ENCODE measurements at regions not wholly inside any gene's neighbourhood (a gene's known extent, or its start where the extent isn't known, plus 50 kb on each side); places are given as distances from the start of the nearest gene placed in this dataset.

GRCh38 chr6:104305206-104305605 lies 554.5 kb downstream of the HACE1 start:
- no peak for DNase-seq

GRCh38 chr6:104301951-104302350 lies 557.8 kb downstream of the HACE1 start:
- no peak for DNase-seq

DNA sequence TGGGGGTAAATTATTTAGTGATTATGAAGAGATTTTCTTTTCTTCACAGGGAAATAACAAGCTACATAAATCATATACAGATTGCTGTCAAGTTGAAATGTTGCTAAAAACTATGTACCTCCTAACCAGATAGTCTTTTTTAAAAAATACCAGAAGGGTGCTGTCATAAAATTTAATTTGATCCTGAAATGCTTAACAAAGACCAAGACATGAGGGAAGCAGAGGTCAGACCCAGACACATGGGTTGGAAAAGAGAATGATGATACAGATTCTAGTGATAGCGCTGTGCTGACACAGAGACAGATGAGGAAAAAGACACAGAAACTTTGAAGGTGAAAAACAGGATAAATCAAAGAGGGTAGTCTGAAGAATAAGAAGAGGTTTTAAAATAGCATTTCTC lies 573.1 kb downstream of the HACE1 start:
- DNase-seq, result no peak

DNA sequence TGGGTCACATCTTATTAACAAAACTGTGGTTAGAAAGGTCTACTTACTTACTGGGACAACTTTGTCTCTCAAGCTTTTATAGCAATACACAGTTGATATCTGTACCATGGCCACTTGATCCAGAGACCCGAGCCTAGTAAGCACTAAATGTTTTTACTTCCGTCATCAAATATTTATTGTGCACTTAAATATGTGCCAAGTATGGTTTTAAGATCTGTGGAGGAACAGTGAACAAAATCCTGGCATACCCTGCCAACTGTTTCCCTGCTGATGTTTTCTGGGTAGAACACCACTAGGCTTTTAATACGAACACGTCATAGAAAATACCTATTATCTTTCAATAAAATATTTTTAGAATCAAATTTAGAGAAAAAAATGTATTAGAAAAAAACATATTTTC lies 574.8 kb downstream of the HACE1 start:
- no peak for DNase-seq

- no peak for DNase-seq
Observed at GRCh38 chr6:104282581-104282980, 577.1 kb downstream of the HACE1 start.

- DNase-seq, result no peak
Observed at GRCh38 chr6:104281370-104281769, 578.3 kb downstream of the HACE1 start.

GRCh38 chr6:104268389-104268788 lies 591.3 kb downstream of the HACE1 start:
- DNase-seq, result no peak

DNA sequence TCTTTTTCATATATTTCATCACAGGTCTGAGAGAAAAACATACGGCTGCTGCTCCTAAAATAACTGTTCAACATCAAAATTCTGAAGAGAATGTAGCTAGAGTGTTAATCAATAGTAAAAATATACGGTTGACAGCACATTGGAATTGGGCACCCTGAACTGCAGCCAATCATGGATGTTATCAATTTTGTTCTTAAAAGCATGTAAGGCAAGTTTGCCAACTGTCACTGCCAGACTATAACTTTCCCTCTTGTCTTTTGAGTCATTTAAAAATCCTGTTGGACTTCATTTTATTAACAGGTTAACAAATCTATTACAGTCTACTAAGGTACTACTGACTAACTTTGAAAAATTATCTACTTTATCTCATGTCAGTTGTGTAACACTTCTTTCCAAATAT lies 592.8 kb downstream of the HACE1 start:
- DNase-seq, result no peak

DNA sequence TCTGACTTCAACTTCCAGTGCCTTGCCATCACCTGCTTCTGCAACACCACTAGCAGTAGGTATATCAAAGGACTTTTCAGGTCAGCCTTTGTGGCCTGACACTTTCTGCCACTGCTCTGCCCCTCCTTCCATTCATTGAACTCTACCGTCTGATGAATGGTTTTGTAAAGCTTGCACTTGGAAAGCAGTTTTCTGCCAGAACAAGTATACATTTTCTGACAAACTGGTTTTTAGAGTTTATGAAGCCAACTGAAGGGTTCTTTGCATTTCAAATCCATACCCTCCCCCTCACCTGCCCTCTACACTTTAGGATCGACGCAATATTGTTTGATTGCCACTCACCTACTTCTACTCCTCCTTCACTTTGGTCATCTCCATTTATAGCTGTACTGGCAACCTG lies 603.1 kb downstream of the HACE1 start:
- no peak for DNase-seq

GRCh38 chr6:104253236-104253635 lies 606.5 kb downstream of the HACE1 start:
- DNase-seq, result no peak

DNA sequence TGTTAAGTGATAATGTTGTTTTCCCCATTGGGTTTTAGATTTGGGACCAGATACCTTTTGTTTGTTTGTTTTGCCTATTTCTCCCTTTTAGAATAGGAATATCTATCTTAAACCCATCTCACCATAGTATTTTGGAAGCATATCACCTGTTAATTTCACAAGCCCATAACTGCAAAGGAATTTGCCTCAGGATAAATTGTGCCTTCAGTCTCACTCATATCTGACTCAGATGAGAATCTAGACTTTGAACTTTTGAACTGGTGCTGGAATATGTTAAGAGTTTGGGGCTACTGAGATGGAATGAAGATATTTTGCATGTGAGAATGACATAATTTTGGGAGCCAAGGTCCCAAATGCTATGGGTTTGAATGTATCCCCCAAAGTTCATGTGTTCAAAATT lies 607.4 kb downstream of the HACE1 start:
- no peak for DNase-seq

GRCh38 chr6:104251651-104252050 lies 608.1 kb downstream of the HACE1 start:
- no peak for DNase-seq

- DNase-seq, result no peak
Observed at GRCh38 chr6:104240865-104241264, 618.9 kb downstream of the HACE1 start.

- no peak for DNase-seq
Observed at GRCh38 chr6:104239971-104240370, 619.7 kb downstream of the HACE1 start.

- no peak for DNase-seq
Observed at GRCh38 chr6:104229057-104229456, 630.7 kb downstream of the HACE1 start.

GRCh38 chr6:104227508-104227907 lies 632.2 kb downstream of the HACE1 start:
- no peak for DNase-seq

DNA sequence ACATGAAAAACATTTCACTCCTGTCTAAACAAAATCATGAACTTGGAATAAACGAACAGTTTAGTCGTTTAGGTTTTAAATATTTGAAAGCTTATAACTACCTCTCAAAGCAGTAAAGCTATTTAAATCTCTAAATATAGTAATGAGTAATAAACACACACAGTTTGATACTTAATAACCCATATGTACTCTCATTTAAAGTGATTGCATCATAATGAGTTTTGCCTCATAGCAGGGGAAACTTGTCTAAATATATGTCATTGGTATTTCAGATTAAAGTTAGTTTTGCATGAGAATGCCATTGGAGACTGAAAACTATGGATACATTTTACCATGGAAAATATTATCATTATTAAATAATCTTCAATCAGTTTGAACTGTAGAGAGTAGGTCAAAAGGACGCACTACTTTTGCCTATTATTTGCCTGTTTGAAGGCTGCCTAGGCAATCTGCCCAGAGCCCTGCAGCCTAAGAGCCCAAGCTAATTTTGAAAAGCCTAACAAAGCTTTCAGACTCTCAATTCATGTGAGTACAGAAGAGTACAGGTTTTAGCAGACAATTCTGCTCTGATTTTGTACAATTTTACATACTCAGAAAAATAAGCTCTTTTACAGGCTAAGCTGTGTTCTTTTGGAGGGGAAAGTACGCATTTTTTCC lies 632.8 kb downstream of the HACE1 start:
- DNase-seq, result no peak

DNA sequence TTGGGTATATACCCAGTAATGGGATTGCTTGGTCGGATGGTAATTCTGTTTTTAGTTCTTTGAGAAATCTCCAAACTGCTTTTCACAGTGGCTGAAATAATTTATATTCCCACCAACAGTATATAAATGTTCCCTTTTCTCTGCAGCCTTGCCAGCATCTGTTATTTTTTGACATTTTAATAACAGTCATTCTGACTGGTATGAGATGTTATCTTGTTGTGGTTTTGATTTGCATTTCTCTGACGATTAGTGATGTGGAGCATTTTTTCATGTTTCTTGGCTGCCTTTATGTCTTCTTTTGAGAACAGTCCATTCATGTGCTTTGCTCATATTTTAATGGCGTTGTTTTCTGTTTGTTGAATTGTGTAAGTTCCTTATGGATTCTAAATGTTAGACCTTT lies 641.6 kb downstream of the HACE1 start:
- no peak for DNase-seq

- DNase-seq, result no peak
Observed at GRCh38 chr6:104214901-104215300, 644.8 kb downstream of the HACE1 start.

- no peak for DNase-seq
Observed at GRCh38 chr6:104212977-104213668, 646.6 kb downstream of the HACE1 start.

DNA sequence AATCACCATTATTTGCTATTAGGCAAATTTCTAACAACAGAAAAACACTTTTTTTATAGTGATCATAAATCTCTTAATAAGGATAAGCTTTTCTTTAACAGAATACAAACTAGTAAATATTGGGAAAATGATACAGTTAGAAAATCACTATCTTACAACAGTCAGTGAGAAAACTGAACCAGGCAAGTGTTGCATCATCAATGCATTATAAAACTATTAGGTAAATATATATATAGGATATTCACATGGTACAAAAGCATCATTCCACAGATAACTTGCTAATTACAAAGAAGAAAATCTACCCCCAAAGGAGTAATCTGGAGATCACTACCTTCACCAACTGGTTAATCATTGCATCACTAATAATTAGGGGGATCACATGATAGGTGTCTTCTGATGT lies 652.1 kb downstream of the HACE1 start:
- DNase-seq, result no peak

DNA sequence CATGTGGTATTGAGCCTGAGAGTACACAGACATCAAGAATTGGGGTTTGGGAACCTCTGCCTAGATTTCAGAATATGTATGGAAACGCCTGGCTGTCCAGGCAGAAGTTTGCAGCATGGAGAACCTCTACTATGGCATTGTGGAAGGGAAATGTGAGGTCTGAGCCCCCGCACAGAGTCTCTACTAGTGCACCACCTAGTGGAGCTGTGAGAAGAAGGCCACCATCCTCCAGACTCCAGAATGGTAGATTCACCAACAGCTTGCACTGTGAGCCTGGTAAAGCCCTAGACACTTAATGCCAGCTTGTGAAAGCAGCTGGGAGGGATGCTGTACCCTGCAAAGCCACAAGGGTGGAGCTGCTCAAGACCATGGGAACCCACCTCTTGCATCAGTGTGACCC lies 658.2 kb downstream of the HACE1 start:
- no peak for DNase-seq

DNA sequence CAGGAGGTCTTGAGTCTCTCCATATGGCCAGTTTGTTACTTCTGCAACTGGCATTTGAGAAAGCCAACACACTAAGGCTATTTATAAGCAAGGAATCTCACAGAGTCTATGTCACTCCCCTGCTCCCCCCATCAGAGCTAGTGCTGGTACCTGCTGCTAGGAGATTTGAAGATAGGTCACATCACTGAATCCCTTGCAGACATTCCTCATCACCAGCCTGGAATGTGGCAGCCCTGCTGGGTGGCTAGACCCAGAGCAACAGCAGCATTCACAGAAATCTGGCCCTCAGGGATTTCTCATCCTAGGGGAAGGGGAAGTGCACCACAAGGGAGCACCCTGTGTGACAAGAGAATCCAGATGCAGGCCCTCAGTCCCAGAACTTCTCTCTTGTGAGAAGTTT lies 672.1 kb downstream of the HACE1 start:
- no peak for DNase-seq

- no peak for DNase-seq
Observed at GRCh38 chr6:104186831-104187230, 672.9 kb downstream of the HACE1 start.

GRCh38 chr6:104183816-104184435 lies 675.8 kb downstream of the HACE1 start:
- DNase-seq, result no peak

All from stimulated activated naive CD4-positive, alpha-beta T cell (primary cell).